Cardiac muscle cell (in vitro differentiated cells and primary cell): ENCODE measurements at regions not wholly inside any gene's neighbourhood (a gene's known extent, or its start where the extent isn't known, plus 50 kb on each side); places are given as distances from the start of the nearest gene placed in this dataset.
"Not testable (repeated sequence)": the region's sequence is repeated elsewhere in the genome, so short reads cannot be mapped to it uniquely, and the experiment has no call there.

ENCODE experiments used
- DNase-seq, 2 donors: peaks; one replicate each; pipeline versions ENCODE4 v3.0.0 to v3.0.0-alpha.2; 2010 to 2017; ENCODE audit warnings: low read depth in 1 of 2, low spot score in 1 of 2
- H3K27ac ChIP-seq: fragments of 200-600 bp; sonication (generic); 2 replicates; pipeline ENCODE4 v1.5.1; 2016
- H3K27me3 ChIP-seq: fragments of 200-600 bp; sonication (generic); 2 replicates; pipeline ENCODE4 v1.6.0; 2016; ENCODE audit warnings: control low read depth
- H3K36me3 ChIP-seq: fragments of 200-600 bp; sonication (generic); 2 replicates; pipeline ENCODE4 v1.5.1; 2016; ENCODE audit warnings: control low read depth
- H3K4me1 ChIP-seq: fragments of 200-600 bp; sonication (generic); 2 replicates; pipeline ENCODE4 v1.8.1; 2017; ENCODE audit warnings: low read depth, mild to moderate bottlenecking, mixed run types
- H3K4me3 ChIP-seq: fragments of 200-600 bp; sonication (generic); 2 replicates; pipeline ENCODE4 v1.5.1; 2016; ENCODE audit warnings: mild to moderate bottlenecking
- H3K9me3 ChIP-seq: fragments of 200-600 bp; sonication (generic); 2 replicates; pipeline ENCODE4 v1.5.1; 2017; ENCODE audit warnings: low read depth, mild to moderate bottlenecking, control low read depth
- TF ChIP-seq, protein P1 (sequence below): IDR thresholded peaks from 2 replicates; pipeline ENCODE4 v1.5.1; 2012; ENCODE audit warnings: low read depth, mild to moderate bottlenecking, low read length

GRCh38 chr4:7137326-7138200, 54.8 kb upstream of the SORCS2 start:
- DNase-seq: no peak
- TF ChIP-seq, protein P1, sequence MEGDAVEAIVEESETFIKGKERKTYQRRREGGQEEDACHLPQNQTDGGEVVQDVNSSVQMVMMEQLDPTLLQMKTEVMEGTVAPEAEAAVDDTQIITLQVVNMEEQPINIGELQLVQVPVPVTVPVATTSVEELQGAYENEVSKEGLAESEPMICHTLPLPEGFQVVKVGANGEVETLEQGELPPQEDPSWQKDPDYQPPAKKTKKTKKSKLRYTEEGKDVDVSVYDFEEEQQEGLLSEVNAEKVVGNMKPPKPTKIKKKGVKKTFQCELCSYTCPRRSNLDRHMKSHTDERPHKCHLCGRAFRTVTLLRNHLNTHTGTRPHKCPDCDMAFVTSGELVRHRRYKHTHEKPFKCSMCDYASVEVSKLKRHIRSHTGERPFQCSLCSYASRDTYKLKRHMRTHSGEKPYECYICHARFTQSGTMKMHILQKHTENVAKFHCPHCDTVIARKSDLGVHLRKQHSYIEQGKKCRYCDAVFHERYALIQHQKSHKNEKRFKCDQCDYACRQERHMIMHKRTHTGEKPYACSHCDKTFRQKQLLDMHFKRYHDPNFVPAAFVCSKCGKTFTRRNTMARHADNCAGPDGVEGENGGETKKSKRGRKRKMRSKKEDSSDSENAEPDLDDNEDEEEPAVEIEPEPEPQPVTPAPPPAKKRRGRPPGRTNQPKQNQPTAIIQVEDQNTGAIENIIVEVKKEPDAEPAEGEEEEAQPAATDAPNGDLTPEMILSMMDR: no peak
- Histone ChIP-seq H3K36me3 (no peaks in the 10 kb centered on the region), H3K27ac (no peak overlapping the region), H3K27me3 (no peaks in the 10 kb centered on the region), H3K4me3 (no peak overlapping the region), H3K4me1 (peaks cover 5% of the 10 kb centered on the region), H3K9me3 (no peaks in the 10 kb centered on the region)

DNA sequence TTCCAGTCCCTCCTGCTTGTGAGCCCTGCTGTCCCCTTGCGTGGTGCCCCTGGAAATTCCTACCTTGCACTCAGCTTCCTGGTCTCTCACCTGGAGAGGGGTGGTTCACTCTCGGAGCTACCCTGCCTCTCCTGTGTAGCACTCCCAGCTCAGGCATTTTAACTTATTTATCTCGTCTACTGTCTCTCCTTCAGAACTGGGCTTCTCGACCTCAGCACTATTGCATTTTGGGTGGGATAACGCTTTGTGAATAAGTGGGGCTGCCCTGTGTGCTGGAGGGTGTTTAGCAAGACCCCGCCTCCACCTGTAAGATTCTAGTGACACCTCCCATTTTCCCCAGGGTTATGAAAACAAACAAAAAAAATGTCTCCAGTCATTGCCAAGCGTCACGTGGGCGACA, 56.0 kb upstream of the SORCS2 start:
- TF ChIP-seq, protein P1: no peak
- no peaks in the 10 kb centered on the region for H3K36me3 ChIP-seq
- no peaks in the 10 kb centered on the region for H3K27me3 ChIP-seq
- no peak for DNase-seq
- H3K9me3 ChIP-seq: no peaks in the 10 kb centered on the region
- H3K4me1 ChIP-seq: peaks cover 5% of the 10 kb centered on the region
- H3K27ac ChIP-seq: no peak overlapping the region
- no peak overlapping the region for H3K4me3 ChIP-seq

DNA sequence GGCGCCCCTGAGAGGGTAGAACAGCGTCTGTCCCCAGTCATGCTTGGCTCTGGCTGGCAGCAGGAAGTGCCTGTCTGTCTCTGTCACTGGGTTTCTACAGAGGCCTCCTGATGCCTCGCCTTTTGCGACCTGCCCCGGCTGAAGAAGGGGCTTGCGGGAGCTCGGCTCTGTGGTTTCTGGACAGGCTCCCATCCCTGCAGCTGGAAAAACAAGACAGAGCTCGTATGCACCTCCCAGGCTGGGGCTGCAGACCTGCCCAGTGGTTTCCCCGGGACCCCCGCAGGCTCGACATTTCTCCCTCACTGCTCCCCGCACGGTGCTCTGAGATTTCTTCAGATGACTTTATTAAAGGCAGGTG, 57.0 kb upstream of the SORCS2 start:
- Histone ChIP-seq H3K4me3 (no peak overlapping the region), H3K36me3 (no peaks in the 10 kb centered on the region), H3K27ac (no peak overlapping the region), H3K27me3 (no peaks in the 10 kb centered on the region), H3K4me1 (peaks cover 6% of the 10 kb centered on the region), H3K9me3 (no peaks in the 10 kb centered on the region)
- TF ChIP-seq, protein P1: no peak
- peak in 1 of 2 donors; percentile 38 for DNase-seq

- H3K9me3 ChIP-seq: no peaks in the 10 kb centered on the region
- H3K27me3 ChIP-seq: no peaks in the 10 kb centered on the region
- TF ChIP-seq, protein P1: no peak
- DNase-seq: peak in 1 of 2 donors; percentile 93
- H3K27ac ChIP-seq: no peak overlapping the region
- no peak overlapping the region for H3K4me3 ChIP-seq
- H3K36me3 ChIP-seq: no peaks in the 10 kb centered on the region
- peaks cover 9% of the 10 kb centered on the region for H3K4me1 ChIP-seq
Observed at GRCh38 chr4:7134737-7135388, 57.5 kb upstream of the SORCS2 start.

GRCh38 chr4:7133818-7134650, 58.3 kb upstream of the SORCS2 start:
- H3K4me1 ChIP-seq, H3K9me3 ChIP-seq, H3K4me3 ChIP-seq, H3K27me3 ChIP-seq, H3K36me3 ChIP-seq, DNase-seq, H3K27ac ChIP-seq: not testable (repeated sequence)
